ENCODE measurements at regions not wholly inside any gene's neighbourhood (a gene's known extent, or its start where the extent isn't known, plus 50 kb on each side); places are given as distances from the start of the nearest gene placed in this dataset.

GRCh38 chr12:89235189-89235993, 116.9 kb downstream of the DUSP6 start:
- H3K4me1 ChIP-seq = no peaks in the 10 kb centered on the region
- H3K9ac ChIP-seq (ENCODE audit: low read depth in 2 of 2, low read length in 2 of 2) = no peak overlapping the region
- H3K27ac ChIP-seq = no peak overlapping the region

GRCh38 chr12:89234324-89235114, 117.8 kb downstream of the DUSP6 start:
- Histone ChIP-seq H3K36me3 (no peaks in the 10 kb centered on the region), H3K27me3 (no peaks in the 10 kb centered on the region), H3K9me3 (no peaks in the 10 kb centered on the region), H3K9ac (ENCODE audit: low read depth in 2 of 2, low read length in 2 of 2) (no peak overlapping the region), H3K27ac (no peak overlapping the region), H3K4me1 (no peaks in the 10 kb centered on the region), H3K4me3 (no peak overlapping the region)
- no peak for DNase-seq
- no peak for TF ChIP-seq CTCF (IDR thresholded peaks at IDR 0.05)
- intact Hi-C loops (cut with DNase I) = no loop called here

More at GRCh38 chr12:89235189-89235993, 116.9 kb downstream of the DUSP6 start:
- intact Hi-C loops (cut with DNase I) = no loop called here
- no peaks in the 10 kb centered on the region for H3K27me3 ChIP-seq
- no peaks in the 10 kb centered on the region for H3K9me3 ChIP-seq
- no peak for DNase-seq
- no peaks in the 10 kb centered on the region for H3K36me3 ChIP-seq
- H3K4me3 ChIP-seq = no peak overlapping the region
- TF ChIP-seq CTCF (IDR thresholded peaks at IDR 0.05) = no peak

- intact Hi-C loops (cut with DNase I) = no loop called here
- no peak for TF ChIP-seq CTCF (IDR thresholded peaks at IDR 0.05)
- no peak overlapping the region for H3K9ac ChIP-seq (ENCODE audit: low read depth in 2 of 2, low read length in 2 of 2)
These were observed 120.6 kb downstream of the DUSP6 start for GRCh38 chr12:89231686-89232085.

GRCh38 chr12:89230376-89231315, 121.7 kb downstream of the DUSP6 start:
- intact Hi-C loops (cut with DNase I) = no loop called here
- Histone ChIP-seq H3K36me3 (no peaks in the 10 kb centered on the region), H3K4me3 (no peak overlapping the region), H3K9me3 (no peaks in the 10 kb centered on the region), H3K27ac (no peak overlapping the region), H3K4me1 (no peaks in the 10 kb centered on the region), H3K9ac (ENCODE audit: low read depth in 2 of 2, low read length in 2 of 2) (no peak overlapping the region), H3K27me3 (no peaks in the 10 kb centered on the region)
- DNase-seq = no peak
- no peak for TF ChIP-seq CTCF (IDR thresholded peaks at IDR 0.05)

More at GRCh38 chr12:89231686-89232085, 120.6 kb downstream of the DUSP6 start:
- no peak for DNase-seq
- Histone ChIP-seq H3K36me3 (no peaks in the 10 kb centered on the region), H3K27ac (no peak overlapping the region), H3K27me3 (no peaks in the 10 kb centered on the region), H3K9me3 (no peaks in the 10 kb centered on the region), H3K4me1 (no peaks in the 10 kb centered on the region), H3K4me3 (no peak overlapping the region)

- Histone ChIP-seq H3K9me3 (no peaks in the 10 kb centered on the region), H3K9ac (ENCODE audit: low read depth in 2 of 2, low read length in 2 of 2) (no peak overlapping the region), H3K4me1 (no peaks in the 10 kb centered on the region), H3K27me3 (no peaks in the 10 kb centered on the region), H3K36me3 (no peaks in the 10 kb centered on the region), H3K4me3 (no peak overlapping the region), H3K27ac (no peak overlapping the region)
- DNase-seq = no peak
- intact Hi-C loops (cut with DNase I) = no loop called here
- TF ChIP-seq CTCF (IDR thresholded peaks at IDR 0.05) = no peak
These were observed 123.8 kb downstream of the DUSP6 start for GRCh38 chr12:89228491-89228890.

All from colonic mucosa (tissue), 4 donors.